Cardiac fibroblast (primary cell): ENCODE measurements at regions not wholly inside any gene's neighbourhood (a gene's known extent, or its start where the extent isn't known, plus 50 kb on each side); places are given as distances from the start of the nearest gene placed in this dataset.
A peak's percentile ranks its signal among the peaks of the same experiment; 100 is the strongest.

ENCODE experiments used
- DNase-seq, 2 donors: peaks; one replicate each; pipeline versions ENCODE4 v3.0.0 to v3.0.0-alpha.2; 2010; ENCODE audit warnings: low read depth in 2 of 2
- H3K4me3 ChIP-seq, 2 donors: replicated peaks in 1 of 2; 1 replicate in 1 of 2; 2 replicates in 1 of 2; pipeline ENCODE4 v1.5.1; 2011; ENCODE audit warnings: low read depth in 2 of 2, low read length in 2 of 2, mild to moderate bottlenecking in 2 of 2, moderate library complexity in 1 of 2
- CTCF ChIP-seq: IDR thresholded peaks from one replicate; pipeline ENCODE4 v1.5.1; 2011; ENCODE audit warnings: low read depth, mild to moderate bottlenecking, low read length, inconsistent platforms

- no peak for TF ChIP-seq CTCF
- DNase-seq = no peak
- H3K4me3 ChIP-seq = no peak overlapping the region
Observed at GRCh38 chr21:35840949-35841348, 219.4 kb downstream of the SETD4 start.

GRCh38 chr21:35840197-35840799, 220.0 kb downstream of the SETD4 start:
- peak; percentile 84 for TF ChIP-seq CTCF
- no peak overlapping the region for H3K4me3 ChIP-seq
- peak; percentile 93 to 94 for DNase-seq

- DNase-seq = no peak
- H3K4me3 ChIP-seq = no peak overlapping the region
- no peak for TF ChIP-seq CTCF
Observed at GRCh38 chr21:35838987-35839763, 221.2 kb downstream of the SETD4 start.

- no peak overlapping the region for H3K4me3 ChIP-seq
- DNase-seq = no peak
- no peak for TF ChIP-seq CTCF
Observed at GRCh38 chr21:35838350-35838749, 222.0 kb downstream of the SETD4 start.

GRCh38 chr21:35833991-35834390, 226.3 kb downstream of the SETD4 start:
- peak in 1 of 2 donors; percentile 17 for DNase-seq
- H3K4me3 ChIP-seq = no peak overlapping the region
- no peak for TF ChIP-seq CTCF

GRCh38 chr21:35833388-35833787, 226.9 kb downstream of the SETD4 start:
- no peak overlapping the region for H3K4me3 ChIP-seq
- TF ChIP-seq CTCF = no peak
- DNase-seq = no peak

- no peak overlapping the region for H3K4me3 ChIP-seq
- no peak for TF ChIP-seq CTCF
- no peak for DNase-seq
Observed at GRCh38 chr21:35831230-35831629, 229.1 kb downstream of the SETD4 start.
